NCI-H526 treated with DMSO at 0.1 percent for 48 hours (cell line): ENCODE measurements at regions not wholly inside any gene's neighbourhood (a gene's known extent, or its start where the extent isn't known, plus 50 kb on each side); places are given as distances from the start of the nearest gene placed in this dataset.
A peak's percentile ranks its signal among the peaks of the same experiment; 100 is the strongest.

Experiments
- DNase-seq: peaks from one replicate; lab custom pipeline; 2025; lab: John Stamatoyannopoulos, UW

DNA sequence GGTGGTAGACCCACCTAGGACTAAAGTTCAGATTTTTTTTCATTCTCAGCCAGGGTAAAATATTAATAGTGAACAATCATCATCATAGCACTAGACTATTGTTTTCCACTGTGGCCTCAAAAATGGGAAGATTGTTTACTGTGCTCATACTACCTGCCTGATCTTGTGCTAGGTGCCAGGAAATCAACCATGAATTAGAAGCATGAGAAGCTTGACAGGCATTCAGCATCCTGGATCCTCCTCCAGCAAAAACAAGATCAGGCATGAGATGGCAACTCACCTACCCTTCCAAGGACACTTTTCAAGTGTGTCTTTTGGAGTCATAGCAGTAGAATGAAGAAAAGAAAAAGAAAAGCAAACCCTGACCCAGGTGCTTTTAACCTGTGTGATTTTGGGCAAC is 174.2 kb downstream of the CYLD start:
- DNase-seq, result no peak

DNA sequence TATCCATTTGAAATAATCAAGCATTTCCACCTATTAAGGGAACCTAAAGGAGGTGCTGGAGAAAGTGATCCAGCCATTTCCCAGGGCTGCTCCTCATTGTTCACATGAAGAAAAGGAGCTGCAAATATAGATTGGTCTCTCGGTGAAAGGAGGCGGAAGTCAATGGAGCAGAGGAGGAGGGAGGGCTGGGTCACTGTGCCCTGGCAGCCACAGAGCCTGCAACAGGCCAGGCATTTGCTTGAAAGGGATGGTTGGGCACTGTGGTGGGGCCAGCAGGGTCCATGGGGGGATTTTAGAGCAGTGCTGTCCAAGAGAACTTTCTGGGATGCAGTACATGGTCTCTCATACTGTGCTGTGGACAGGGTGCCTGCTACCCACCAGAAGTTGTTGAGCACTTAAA is 173.2 kb downstream of the CYLD start:
- no peak for DNase-seq

DNA sequence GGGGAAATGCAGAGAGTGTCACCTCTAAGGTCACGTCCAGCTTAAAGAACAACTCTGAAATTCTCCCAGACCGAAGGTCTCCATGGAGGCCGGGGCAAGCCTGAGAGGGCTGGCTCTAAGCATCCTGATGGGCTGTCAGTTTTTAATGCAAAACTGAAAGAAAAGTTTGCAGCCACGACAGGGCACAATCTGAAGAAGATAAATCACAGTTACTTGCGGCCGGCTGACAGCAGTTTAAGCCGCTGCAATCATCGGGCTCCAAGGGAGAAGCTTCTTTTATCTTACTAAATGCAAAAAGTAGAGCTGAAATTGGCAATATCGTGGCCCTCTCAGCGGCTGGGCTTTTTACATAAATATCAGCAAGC is 168.8 kb downstream of the CYLD start:
- no peak for DNase-seq

DNA sequence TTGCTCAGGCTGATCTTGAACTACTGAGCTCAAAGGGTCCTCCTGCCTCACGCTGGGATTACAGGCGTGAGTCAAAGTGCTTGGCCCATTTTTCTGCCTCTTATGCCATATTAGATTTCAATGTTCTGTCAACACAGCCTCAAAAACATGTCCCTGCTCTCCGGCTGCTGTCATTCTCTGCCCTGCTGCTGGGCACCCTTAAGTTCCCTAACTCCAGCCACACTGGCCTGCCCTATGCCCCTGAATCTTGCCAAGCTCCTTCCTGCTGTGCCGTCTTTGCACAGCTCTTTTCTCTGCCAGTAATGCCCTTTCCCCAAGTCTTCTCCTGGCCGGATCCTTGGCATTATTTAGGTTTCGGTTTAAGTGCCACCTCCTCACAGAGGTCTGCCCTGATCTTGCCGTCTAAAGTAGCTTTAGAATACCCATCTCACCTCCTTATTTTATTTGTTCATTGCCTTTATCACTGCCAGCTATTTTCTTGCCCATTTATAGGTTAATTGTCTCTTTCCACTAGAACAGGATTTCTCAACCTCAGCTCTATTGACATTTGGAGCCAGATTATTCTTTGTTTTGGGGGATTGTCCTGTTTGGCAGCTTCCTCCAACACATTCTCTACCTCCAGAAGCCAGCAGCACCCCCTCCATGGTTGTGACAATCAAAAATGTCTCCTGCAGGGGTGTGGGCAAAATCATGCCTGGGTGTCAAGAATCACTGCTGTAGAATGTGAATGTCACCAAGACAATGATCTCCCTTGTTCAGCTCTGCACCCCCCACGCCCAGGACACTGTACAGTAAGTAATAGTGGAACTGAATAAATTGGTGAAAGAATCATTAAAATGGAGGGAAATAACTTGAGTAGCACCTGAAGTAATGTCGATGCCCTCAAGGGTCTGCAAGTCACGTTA is 168.2 kb downstream of the CYLD start:
- DNase-seq, result no peak

DNA sequence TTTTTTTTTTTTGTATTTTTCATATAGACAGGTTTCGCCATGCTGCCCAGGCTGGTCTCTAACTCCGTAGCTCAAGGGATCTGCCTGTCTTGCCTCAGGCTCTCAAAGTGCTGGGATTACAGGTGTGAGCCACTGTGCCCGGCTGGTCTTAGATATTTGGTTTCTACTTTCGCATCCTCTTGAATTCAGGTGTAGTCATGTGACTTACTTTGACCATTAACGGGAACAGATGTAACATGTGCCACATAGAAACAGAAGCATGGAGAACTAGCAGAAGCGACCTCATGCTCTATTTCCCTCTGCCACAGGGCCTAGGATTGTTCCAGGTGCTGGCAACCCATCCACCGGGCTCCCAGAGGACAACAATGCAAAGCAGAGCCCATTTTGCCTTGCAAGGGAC is 166.6 kb downstream of the CYLD start:
- no peak for DNase-seq

DNA sequence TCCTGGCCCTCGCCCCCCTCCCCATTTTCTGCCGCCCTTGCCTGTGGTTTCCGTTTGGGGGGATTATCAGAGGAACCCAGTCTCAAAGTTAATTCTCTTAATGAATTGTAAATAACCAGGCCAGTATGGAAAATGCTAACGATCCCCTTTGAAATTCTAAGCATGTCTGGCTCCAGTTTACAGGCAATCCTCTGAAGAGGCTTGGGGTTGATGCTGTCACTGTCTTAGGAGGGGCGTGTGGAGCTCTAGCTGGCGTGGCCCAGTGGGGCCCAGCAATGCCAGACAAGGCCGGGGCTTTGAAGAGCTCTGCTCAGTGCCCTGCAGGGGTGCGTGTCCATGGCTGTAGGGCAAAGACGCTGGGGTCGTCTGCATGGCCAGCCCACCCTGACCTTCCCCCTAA is 164.6 kb downstream of the CYLD start:
- no peak for DNase-seq

DNA sequence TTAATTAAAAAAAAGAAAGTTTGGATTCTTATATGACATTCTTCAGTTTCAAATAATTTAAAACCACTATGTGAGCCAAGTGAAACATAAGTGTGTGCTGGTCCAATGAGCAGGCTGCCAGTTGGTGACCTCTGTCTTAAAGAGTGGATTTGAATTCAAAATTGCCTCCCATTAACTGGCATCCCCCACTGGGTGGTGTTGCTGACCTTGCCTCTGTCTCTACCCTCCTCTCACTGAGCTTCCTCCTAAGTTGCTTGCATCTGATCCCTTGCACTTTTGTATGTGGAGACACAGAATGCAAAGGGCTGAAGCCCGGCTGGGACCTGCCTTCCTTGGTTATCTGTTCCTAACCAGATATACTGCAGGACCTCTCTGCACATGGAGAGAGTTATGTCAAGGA is 160.6 kb downstream of the CYLD start:
- no peak for DNase-seq

DNA sequence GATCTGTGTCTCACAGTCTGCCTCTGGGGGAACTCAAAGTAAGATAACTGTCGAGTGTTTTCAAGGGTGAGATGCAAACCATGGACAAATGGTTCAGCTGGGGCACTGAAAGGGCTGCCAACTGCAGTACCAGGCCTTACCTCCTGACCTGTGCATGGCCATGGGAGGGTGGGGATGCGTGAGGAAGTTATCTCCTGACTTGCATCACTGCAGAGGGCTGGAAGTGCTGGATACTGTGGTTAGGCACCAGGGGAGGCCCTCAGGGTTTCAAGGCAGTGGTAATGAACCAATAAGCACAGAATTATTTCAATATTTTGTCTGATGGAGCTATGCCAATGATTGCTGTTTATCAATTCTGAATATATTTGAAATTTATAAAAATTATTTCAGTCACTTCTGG is 159.2 kb downstream of the CYLD start:
- no peak for DNase-seq

DNA sequence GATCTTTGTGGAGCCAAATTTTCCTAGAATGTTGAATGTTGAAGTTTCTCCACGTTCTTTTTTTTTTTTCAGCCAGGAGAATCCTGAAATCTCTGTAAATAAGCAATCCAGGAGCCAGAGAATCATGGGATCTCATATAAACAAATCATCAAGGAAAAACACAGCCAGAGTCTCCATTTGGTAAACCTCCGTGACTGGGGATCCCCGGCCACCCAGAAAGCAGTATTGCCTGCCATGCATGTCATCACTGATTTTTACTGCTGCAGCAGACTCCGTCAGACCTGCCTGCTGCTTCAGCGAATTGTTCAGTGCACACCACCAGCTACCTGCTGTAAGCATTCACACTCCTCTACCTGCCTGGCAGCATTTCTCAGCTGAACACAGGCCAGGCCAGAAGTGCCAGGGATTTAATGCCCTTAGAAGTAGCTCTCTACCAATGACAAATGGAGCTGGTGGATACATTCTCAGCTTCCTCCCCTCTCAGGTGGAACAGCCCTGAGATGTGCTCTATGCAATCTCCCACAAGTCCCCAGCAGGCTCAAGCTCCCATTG is 158.6 kb downstream of the CYLD start:
- no peak for DNase-seq

DNA sequence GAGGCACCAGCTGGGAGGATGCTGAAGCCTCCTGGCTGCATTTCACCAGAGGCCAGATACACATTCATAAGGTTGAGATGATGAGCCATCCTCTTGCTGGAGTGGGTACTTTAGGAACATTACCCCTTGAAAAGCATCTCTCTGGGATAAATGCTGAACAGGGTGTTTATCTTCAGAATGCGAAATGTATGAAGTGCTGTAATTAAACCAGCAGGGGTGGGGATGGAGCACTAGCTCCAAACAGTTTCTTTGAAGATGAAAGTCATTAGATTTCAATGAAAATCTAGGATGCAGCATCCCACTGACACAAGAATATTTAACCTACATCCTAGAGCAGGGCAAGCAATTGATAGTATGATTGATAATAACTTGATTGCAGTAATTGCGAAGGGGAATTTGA is 158.1 kb downstream of the CYLD start:
- no peak for DNase-seq

DNA sequence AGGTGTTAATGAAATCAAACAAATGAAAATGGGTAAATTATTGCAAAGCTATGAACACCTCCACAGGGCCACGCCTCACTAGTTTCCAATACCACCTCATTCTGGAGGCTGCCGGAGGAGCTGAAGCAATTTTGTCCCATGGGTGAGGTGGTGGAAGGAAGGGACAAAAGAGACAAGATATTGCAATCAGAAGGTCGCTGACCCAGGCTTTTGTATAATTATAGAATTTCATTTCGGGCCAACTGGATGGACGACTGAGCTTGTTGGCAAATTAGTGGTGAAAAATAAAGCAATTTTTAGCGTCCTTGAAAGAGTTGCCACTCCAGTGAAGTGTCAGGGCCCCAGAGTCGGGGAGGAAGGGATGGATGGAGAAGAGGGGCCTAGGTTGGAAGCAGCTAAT is 147.9 kb downstream of the CYLD start:
- DNase-seq, result no peak

DNA sequence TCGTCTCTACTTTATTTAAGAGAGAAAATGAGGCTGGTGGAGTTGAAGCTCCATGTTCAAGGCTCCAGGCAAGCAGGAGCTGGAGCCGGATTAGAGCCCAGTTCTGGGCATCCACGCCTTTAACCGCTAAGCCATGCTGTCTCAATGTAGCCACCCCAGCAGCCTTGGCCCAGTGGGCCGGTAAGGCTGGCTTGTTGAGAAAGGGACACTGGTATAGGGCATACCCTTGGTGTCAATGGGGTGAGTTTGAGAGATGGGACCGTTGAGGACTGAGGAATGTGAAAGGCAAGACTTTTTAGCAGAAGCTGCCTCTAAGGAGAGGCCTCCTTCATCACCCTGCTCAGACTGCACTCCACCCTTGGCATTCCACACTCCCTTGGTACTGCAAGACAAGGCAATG is 147.4 kb downstream of the CYLD start:
- no peak for DNase-seq

DNA sequence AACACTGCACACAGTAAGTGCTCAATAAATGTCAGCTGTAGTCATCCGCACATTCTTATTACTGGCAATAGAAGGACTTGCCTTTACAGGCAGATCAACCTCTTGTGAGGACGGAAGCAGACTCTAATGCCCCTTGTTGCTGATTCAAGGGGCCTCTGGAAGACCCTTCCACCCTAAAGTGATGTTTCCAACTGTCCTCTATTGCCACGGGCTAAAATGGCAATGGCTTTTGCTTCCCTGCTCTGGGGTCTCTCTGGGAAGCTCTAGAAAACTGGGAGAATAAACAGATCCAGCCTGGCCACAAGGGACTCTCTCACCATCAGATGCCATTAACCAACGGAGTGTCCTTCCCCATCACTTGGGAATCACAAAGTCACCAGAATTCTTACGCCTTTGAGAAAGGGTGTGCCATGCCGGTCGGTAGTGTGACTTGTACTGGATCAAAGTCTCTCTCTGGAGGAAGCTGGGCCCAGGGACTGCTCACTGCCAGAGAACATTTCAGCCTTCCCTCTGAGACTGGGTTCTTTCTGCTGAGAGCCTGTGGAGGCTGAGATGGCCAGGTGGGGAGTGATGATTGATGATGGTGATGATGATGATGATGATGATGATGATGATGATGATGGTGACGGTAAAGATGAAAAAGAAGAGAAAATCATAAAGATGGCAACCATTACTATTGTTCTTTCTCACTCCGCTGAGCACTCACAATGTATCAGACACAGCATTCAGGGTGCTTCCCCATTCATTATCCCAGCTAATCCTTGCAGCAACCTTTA is 146.8 kb downstream of the CYLD start:
- DNase-seq, result no peak

DNA sequence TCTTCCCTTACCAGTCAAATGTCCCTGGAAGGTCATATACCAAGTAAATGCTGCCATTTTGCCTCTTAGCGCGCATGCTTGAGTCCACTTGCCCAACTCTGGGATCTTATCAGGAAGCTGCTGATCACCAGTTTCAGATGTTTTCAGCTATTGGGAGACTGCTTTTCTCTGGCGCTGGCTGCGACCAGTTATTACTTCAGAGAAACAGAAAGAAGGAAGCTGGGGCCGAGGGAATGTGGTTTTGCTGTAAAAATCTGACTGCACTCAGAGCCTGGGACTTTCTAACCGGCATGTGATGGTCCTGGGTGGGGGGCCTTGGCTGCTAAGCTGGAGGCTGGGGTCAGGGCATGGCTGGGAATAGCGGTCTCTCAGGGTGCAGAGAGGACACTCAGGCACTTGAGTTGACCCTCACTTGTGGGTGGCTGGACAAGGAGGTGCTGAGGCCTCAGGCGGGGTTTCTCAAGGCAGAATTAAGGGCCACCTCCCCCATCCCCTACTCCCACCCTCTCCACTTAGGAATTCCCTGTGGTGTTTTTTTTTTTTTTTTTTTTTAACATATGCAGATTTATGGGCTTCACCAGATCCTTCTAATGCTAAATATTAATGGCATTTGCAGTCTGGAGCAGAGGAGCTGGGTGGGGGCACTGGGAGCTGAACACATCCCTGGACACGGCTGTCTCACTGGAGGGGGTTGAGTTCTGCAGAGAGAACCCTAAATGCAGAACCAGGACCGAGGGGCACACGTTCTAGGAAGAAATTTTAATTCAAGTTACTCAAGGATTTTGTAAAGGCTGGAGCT is 145.8 kb downstream of the CYLD start:
- DNase-seq, result no peak

DNA sequence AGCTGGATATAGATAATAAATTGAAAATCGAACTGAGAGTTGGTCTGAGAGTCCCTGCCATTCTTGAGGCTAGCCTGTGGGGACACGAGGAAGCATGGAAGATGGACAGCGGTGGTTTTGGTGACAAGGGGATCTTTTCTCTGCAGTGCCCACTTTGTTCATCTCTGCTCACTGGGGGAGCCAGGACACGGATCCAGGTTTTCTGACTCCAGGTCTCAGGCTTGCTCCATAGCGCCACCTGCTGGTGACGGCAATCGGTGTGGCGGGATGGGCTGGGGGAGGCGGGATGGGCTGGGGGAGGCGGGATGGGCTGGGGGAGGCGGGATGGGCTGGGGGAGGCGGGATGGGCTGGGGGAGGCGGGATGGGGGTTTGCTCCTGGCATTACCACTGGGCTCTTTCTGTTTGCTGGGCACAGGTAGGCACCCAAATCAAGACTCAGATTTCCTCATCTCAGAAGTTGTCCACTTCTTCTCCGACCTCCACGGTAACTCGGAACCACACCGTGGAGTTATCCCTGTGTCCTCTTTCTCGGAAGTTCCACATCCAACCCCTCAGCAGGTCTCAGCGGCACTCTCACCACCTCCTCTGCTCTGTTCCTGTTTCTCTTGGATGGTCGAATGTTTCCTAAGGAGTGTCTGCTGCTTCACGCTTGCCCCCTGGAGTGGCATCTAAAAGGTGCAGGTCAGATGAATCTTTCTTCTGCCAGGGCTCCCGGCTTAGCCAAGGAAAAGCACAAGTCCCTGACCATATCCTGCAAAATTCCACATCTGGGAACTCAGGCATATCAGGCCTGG is 142.4 kb downstream of the CYLD start:
- DNase-seq, result no peak

DNA sequence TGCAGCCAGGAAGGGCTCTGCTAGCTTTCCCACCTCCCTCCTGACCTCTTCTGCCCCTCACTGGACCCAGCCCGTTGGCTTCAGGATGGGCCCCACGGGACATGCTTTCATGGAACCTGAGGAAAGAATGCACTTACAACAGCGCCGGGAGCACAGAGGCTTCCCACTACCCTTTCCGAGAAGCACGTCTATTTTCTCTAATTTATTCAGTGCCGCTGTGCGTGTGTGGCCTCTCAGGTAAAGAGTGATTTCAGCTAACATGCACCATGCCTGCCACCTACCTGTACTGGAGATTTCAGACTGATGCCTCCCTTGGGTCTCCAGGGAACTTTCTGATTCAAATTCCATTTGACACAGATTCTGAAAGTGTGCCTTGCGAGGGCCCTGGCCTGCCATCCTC is 140.1 kb downstream of the CYLD start:
- DNase-seq, result no peak

DNA sequence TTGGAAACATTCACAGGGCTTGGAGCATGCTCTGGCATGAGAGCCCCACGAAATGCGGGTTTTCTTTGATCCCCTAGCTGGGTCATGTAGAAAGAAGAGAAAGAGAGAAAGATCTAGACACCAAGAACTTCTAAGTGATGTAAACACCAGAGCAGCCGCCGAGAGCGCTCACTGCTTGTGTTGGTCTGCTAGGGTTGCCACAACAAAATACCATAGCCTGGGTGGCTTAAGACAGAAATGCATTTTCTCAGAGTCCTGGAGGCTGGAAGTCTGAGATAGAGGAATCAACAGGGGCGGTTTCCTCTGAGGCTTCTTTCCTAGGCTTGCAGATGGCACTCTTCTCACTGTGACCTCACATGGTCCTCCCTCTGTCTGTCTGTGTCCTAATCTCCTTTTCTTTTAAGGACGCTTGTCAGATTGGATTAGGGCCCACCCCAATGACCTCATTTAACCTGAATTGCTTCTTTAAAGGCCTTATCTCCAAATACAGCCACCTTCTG is 139.5 kb downstream of the CYLD start:
- no peak for DNase-seq

DNA sequence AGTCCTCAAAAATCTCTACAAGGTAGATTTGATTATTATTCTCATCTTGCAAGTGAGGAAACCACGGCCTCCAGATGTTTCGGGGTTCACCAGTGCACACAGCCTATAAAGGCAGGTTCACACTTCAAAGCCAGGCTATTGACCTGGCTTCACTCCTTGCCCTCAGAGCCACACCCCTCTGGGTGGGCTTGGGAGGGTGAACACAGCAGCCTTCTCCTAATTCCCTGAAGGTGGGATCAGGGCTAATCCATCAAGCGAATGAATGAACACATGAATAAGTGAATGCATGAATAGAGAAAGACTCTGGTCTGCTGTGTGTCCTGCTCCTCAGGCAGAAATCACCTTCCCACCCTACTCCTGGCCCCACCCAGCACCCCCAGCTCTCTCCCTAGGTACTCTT is 139.0 kb downstream of the CYLD start:
- DNase-seq, result no peak

DNA sequence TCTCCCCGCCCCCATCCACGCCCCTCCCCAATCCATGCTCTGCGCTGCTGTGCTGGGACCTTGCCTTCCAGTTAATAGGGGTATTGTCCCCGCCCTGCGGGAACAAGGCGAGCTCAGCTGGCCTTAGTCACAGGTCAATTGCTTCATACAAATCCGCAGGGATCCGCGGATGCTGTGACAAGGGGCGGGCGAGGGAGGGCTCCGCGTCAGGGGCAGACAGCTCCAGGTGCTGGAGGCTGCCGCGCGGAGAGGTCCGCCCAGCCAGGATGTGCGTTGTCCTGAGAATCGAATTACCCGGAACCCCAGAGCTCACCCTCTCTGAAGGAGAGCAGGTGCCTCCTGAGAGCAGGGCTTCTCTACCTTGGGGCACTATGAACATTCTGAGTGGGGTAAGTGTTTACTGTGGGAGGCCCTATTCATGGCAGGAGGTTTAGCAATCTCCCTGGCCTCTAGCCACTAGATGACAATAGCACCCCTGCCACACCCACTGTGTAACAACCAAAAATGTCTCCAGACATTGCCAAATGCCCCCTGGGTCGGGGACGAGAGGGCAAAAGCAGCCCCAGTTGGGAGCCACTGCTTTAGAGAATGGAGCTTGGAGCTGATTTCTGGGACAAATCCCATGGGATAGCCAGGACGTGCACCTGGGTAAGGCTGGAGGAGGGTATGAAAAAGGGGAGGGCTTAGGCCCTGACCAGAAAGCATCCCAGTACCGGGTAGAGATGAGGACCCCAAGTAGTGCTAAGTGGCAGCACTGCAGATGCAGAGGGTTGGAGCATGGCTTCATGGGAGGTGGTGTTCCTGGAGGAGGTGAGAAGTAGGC is 138.2 kb downstream of the CYLD start:
- peak; percentile 4 for DNase-seq

DNA sequence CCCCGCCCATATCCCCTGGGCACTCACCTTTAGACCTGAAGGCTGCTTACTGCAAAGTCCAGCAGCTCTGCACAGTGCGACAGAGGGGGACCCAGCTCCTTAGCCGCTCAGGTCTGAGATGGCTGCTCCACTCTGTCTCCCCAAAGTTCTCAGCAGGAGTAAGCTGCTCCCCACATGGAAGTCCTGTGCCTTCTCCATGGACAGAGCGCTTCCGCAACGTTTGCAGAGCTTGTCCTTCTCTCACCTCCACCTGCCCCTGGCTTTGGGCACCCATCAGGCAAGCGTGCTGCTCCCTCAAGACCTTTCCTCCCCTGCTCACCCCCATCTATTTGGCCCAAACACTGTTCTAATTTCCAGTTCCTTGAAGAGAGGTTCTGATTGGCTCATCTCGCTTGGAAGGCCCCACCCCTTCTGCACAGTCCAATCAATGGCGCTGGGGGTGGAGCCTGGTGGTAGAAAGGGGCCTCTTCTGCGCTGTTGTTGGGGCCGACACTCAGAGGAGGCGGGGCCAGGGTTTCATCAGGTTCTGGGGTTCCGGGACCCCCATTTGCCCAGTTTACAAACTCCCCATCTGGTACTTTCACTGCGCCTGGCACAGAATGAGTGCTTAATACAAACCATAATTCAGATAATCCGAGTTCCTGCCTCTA is 137.2 kb downstream of the CYLD start:
- no peak for DNase-seq
